8988T (cell line): ENCODE measurements at regions not wholly inside any gene's neighbourhood (a gene's known extent, or its start where the extent isn't known, plus 50 kb on each side); places are given as distances from the start of the nearest gene placed in this dataset.

Experiments
- DNase-seq: peaks from one replicate; pipeline ENCODE4 v3.0.0; 2011

GRCh38 chr6:145368075-145368474 lies 367.2 kb downstream of the EPM2A start:
- DNase-seq, result no peak

GRCh38 chr6:145370559-145370958 lies 364.8 kb downstream of the EPM2A start:
- DNase-seq, result no peak

GRCh38 chr6:145372671-145373151 lies 362.6 kb downstream of the EPM2A start:
- DNase-seq, result no peak

- DNase-seq, result no peak
Measured at GRCh38 chr6:145373826-145374225, 361.5 kb downstream of the EPM2A start.

- DNase-seq, result no peak
Measured at GRCh38 chr6:145374570-145374969, 360.8 kb downstream of the EPM2A start.

- DNase-seq, result no peak
Measured at GRCh38 chr6:145375502-145375901, 359.8 kb downstream of the EPM2A start.

GRCh38 chr6:145380186-145380585 lies 355.1 kb downstream of the EPM2A start:
- DNase-seq, result no peak

GRCh38 chr6:145381941-145382340 lies 353.4 kb downstream of the EPM2A start:
- DNase-seq, result no peak

- no peak for DNase-seq
Measured at GRCh38 chr6:145383428-145383827, 351.9 kb downstream of the EPM2A start.

GRCh38 chr6:145384503-145384902 lies 350.8 kb downstream of the EPM2A start:
- no peak for DNase-seq

- DNase-seq, result no peak
Measured at GRCh38 chr6:145396499-145396898, 338.8 kb downstream of the EPM2A start.

GRCh38 chr6:145400508-145400907 lies 334.8 kb downstream of the EPM2A start:
- DNase-seq, result no peak

GRCh38 chr6:145405006-145405551 lies 330.2 kb downstream of the EPM2A start:
- DNase-seq, result no peak

- DNase-seq, result no peak
Measured at GRCh38 chr6:145406783-145407182, 328.5 kb downstream of the EPM2A start.

GRCh38 chr6:145415616-145416015 lies 319.7 kb downstream of the EPM2A start:
- DNase-seq, result no peak

GRCh38 chr6:145420599-145420998 lies 314.7 kb downstream of the EPM2A start:
- no peak for DNase-seq

- DNase-seq, result no peak
Measured at GRCh38 chr6:145423936-145424335, 311.4 kb downstream of the EPM2A start.

- no peak for DNase-seq
Measured at GRCh38 chr6:145427232-145427631, 308.1 kb downstream of the EPM2A start.

- DNase-seq, result no peak
Measured at GRCh38 chr6:145428706-145429105, 306.6 kb downstream of the EPM2A start.

GRCh38 chr6:145442110-145442509 lies 293.2 kb downstream of the EPM2A start:
- no peak for DNase-seq

GRCh38 chr6:145445674-145446073 lies 289.6 kb downstream of the EPM2A start:
- no peak for DNase-seq

- no peak for DNase-seq
Measured at GRCh38 chr6:145451029-145451428, 284.3 kb downstream of the EPM2A start.

- no peak for DNase-seq
Measured at GRCh38 chr6:145453376-145453775, 281.9 kb downstream of the EPM2A start.

GRCh38 chr6:145454006-145454405 lies 281.3 kb downstream of the EPM2A start:
- DNase-seq, result no peak

- no peak for DNase-seq
Measured at GRCh38 chr6:145457556-145457955, 277.8 kb downstream of the EPM2A start.

GRCh38 chr6:145468534-145468933 lies 266.8 kb downstream of the EPM2A start:
- DNase-seq, result no peak
